Astrocyte (in vitro differentiated cells and primary cell): ENCODE measurements at regions not wholly inside any gene's neighbourhood (a gene's known extent, or its start where the extent isn't known, plus 50 kb on each side); places are given as distances from the start of the nearest gene placed in this dataset.
A peak's percentile ranks its signal among the peaks of the same experiment; 100 is the strongest.

Source experiments
- DNase-seq: peaks from one replicate; pipeline ENCODE4 v3.0.0-alpha.2; 2010; ENCODE audit warnings: low read depth
- FAIRE-seq: peaks from 2 replicates; lab custom pipeline; 2011; peaks lifted over from hg19 to GRCh38; lab: Jason Lieb, UNC
- H2AFZ ChIP-seq: 2 replicates; pipeline ENCODE4 v1.6.0; 2012; ENCODE audit warnings: low read depth, low read length, inconsistent platforms
- H3K27ac ChIP-seq: 2 replicates; pipeline ENCODE4 v1.5.1; 2011; ENCODE audit warnings: low read depth, low read length, inconsistent platforms
- H3K27me3 ChIP-seq: 2 replicates; pipeline ENCODE4 v1.6.0; 2011; ENCODE audit warnings: low read length, inconsistent platforms; ENCODE audit not compliant: insufficient read depth
- H3K36me3 ChIP-seq: 2 replicates; pipeline ENCODE4 v1.5.1; 2011; ENCODE audit warnings: low read length, inconsistent platforms; ENCODE audit not compliant: insufficient read depth
- H3K4me1 ChIP-seq: 2 replicates; pipeline ENCODE4 v1.5.1; 2011; ENCODE audit warnings: low read length, inconsistent platforms; ENCODE audit not compliant: insufficient read depth
- H3K4me2 ChIP-seq: 2 replicates; pipeline ENCODE4 v1.6.0; 2012; ENCODE audit warnings: low read length, inconsistent platforms
- H3K4me3 ChIP-seq: 2 replicates; pipeline ENCODE4 v1.5.1; 2011; ENCODE audit warnings: low read depth, mild to moderate bottlenecking, low read length, inconsistent platforms; ENCODE audit not compliant: insufficient read depth
- H3K79me2 ChIP-seq: 2 replicates; pipeline ENCODE4 v1.6.0; 2012; ENCODE audit warnings: mild to moderate bottlenecking, low read length, inconsistent platforms; ENCODE audit not compliant: insufficient read depth
- H3K9ac ChIP-seq: 2 replicates; pipeline ENCODE4 v1.6.0; 2012; ENCODE audit warnings: mild to moderate bottlenecking, low read length, inconsistent platforms
- H3K9me3 ChIP-seq: 2 replicates; pipeline ENCODE4 v1.5.1; 2012; ENCODE audit warnings: low read depth, mild to moderate bottlenecking, low read length, inconsistent platforms; ENCODE audit not compliant: insufficient read depth
- H4K20me1 ChIP-seq: 2 replicates; pipeline ENCODE4 v1.6.0; 2012; ENCODE audit warnings: low read length, inconsistent platforms; ENCODE audit not compliant: insufficient read depth
- H3K27ac Mint-ChIP-seq: one replicate; pipeline ENCODE4 v1.8.0; 2021; ENCODE audit warnings: mild to moderate bottlenecking, mixed read lengths; ENCODE audit not compliant: unreplicated experiment
- H3K27me3 Mint-ChIP-seq: one replicate; pipeline ENCODE4 v1.8.0; 2021; ENCODE audit warnings: low read depth, mixed read lengths; ENCODE audit not compliant: unreplicated experiment
- H3K36me3 Mint-ChIP-seq: one replicate; pipeline ENCODE4 v1.8.0; 2021; ENCODE audit warnings: low read depth, mixed read lengths; ENCODE audit not compliant: unreplicated experiment
- H3K4me1 Mint-ChIP-seq: one replicate; pipeline ENCODE4 v1.8.0; 2021; ENCODE audit warnings: low read depth, mixed read lengths; ENCODE audit not compliant: unreplicated experiment
- H3K4me3 Mint-ChIP-seq: one replicate; pipeline ENCODE4 v1.8.0; 2021; ENCODE audit warnings: mild to moderate bottlenecking, moderate library complexity, mixed read lengths; ENCODE audit not compliant: unreplicated experiment
- H3K9me3 Mint-ChIP-seq: one replicate; pipeline ENCODE4 v1.8.0; 2021; ENCODE audit warnings: mild to moderate bottlenecking, mixed read lengths; ENCODE audit not compliant: unreplicated experiment
- CTCF ChIP-seq: IDR thresholded peaks from 2 replicates; pipeline ENCODE4 v1.5.1; 2011; ENCODE audit warnings: low read depth, mild to moderate bottlenecking, inconsistent platforms, low read length, moderate library complexity; ENCODE audit not compliant: insufficient read depth
- EZH2 ChIP-seq: IDR thresholded peaks from 2 replicates; pipeline ENCODE4 v1.6.1; 2012; ENCODE audit warnings: mild to moderate bottlenecking, low read length, inconsistent platforms; ENCODE audit not compliant: insufficient read depth

- H3K79me2 ChIP-seq = no peaks in the 10 kb centered on the region
- no peak for DNase-seq
- no peaks in the 10 kb centered on the region for H3K27me3 Mint-ChIP-seq
- peak overlapping the region; percentile 27 for H3K4me2 ChIP-seq
- no peaks in the 10 kb centered on the region for H3K36me3 ChIP-seq
- no peak for FAIRE-seq
- H3K4me1 ChIP-seq = peaks cover 8% of the 10 kb centered on the region
- no peak overlapping the region for H3K4me3 ChIP-seq
- H3K27ac ChIP-seq = no peak overlapping the region
- no peaks in the 10 kb centered on the region for H4K20me1 ChIP-seq
- no peak overlapping the region for H3K9ac ChIP-seq
- no peaks in the 10 kb centered on the region for H3K9me3 ChIP-seq
- peaks cover 7% of the 10 kb centered on the region for H3K9me3 Mint-ChIP-seq
- H3K27me3 ChIP-seq = no peaks in the 10 kb centered on the region
- no peak overlapping the region for H3K27ac Mint-ChIP-seq
- H3K4me1 Mint-ChIP-seq = peaks cover 9% of the 10 kb centered on the region
- TF ChIP-seq CTCF (no peak), EZH2 (no peak)
- no peaks in the 10 kb centered on the region for H3K36me3 Mint-ChIP-seq
- H2AFZ ChIP-seq = peak overlapping the region; percentile 67
- H3K4me3 Mint-ChIP-seq = no peak overlapping the region
Observed at GRCh38 chr14:51507511-51507905, 144.2 kb upstream of the FRMD6 start.

GRCh38 chr14:51507906-51508511, 143.7 kb upstream of the FRMD6 start:
- H3K27ac Mint-ChIP-seq = no peak overlapping the region
- H3K9me3 Mint-ChIP-seq = peaks cover 3% of the 10 kb centered on the region
- Histone ChIP-seq H3K4me2 (peak overlapping the region; percentile 27), H3K4me3 (no peak overlapping the region), H3K27ac (no peak overlapping the region), H2AFZ (peak overlapping the region; percentile 67), H4K20me1 (no peaks in the 10 kb centered on the region), H3K36me3 (no peaks in the 10 kb centered on the region), H3K79me2 (no peaks in the 10 kb centered on the region), H3K9me3 (no peaks in the 10 kb centered on the region), H3K27me3 (no peaks in the 10 kb centered on the region), H3K4me1 (peaks cover 8% of the 10 kb centered on the region), H3K9ac (peak overlapping the region; percentile 23)
- peaks cover 9% of the 10 kb centered on the region for H3K4me1 Mint-ChIP-seq
- no peak overlapping the region for H3K4me3 Mint-ChIP-seq
- no peaks in the 10 kb centered on the region for H3K36me3 Mint-ChIP-seq
- no peaks in the 10 kb centered on the region for H3K27me3 Mint-ChIP-seq
- peak; percentile 52 for DNase-seq
- FAIRE-seq = no peak
- TF ChIP-seq CTCF = no peak
- no peak for TF ChIP-seq EZH2

DNA sequence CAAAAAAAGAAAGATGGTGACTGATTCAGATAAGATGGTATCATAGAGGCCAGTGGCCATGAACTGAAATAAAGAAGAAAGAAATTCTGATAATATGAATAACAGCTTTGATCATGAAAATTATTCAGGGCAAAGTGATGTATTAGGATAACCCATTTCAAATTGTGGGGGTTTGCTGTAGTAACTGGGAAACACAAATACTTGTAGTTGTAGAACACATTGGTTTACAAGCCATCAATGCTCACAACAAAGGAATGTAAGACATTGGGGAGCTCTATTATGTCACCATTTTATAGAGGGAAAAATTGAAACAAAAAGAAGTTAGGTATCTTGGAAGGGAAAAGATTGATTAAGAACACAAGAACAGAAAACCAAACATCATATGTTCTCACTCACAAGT, 140.4 kb upstream of the FRMD6 start:
- Histone ChIP-seq H3K27me3 (no peaks in the 10 kb centered on the region), H3K36me3 (no peaks in the 10 kb centered on the region), H3K9ac (no peak overlapping the region), H3K4me1 (peaks cover 8% of the 10 kb centered on the region), H2AFZ (no peak overlapping the region), H4K20me1 (no peaks in the 10 kb centered on the region), H3K79me2 (no peaks in the 10 kb centered on the region), H3K27ac (no peak overlapping the region), H3K4me2 (no peak overlapping the region), H3K9me3 (no peaks in the 10 kb centered on the region), H3K4me3 (no peak overlapping the region)
- Mint-ChIP-seq H3K36me3 (no peaks in the 10 kb centered on the region), H3K4me1 (peaks cover 9% of the 10 kb centered on the region), H3K27me3 (no peaks in the 10 kb centered on the region), H3K27ac (no peak overlapping the region), H3K4me3 (no peak overlapping the region), H3K9me3 (no peaks in the 10 kb centered on the region)
- FAIRE-seq = peak; percentile 81
- TF ChIP-seq EZH2 = no peak
- TF ChIP-seq CTCF = no peak
- DNase-seq = peak; percentile 25
